ENCODE measurements at regions not wholly inside any gene's neighbourhood (a gene's known extent, or its start where the extent isn't known, plus 50 kb on each side); places are given as distances from the start of the nearest gene placed in this dataset.
"Not testable (repeated sequence)": the region's sequence is repeated elsewhere in the genome, so short reads cannot be mapped to it uniquely, and the experiment has no call there.

DNA sequence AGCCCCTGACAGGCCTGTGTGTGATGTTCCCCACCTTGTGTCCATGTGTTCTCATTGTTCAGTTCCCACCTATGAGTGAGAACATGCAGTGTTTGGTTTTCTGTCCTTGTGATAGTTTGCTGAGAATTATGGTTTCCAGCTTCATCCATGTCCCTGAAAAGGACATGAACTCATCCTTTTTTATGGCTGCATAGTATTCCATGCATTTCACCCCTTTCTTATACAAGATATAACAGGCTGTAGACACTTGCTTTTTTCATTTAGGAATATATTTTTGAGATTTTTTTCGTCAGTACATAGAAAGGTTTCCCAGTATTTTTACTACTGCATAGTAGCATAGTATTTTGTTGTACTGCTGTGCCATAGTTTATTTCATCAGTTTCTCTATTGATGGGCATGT is 301.2 kb upstream of the RGS6 start:
- not testable (repeated sequence) for TF ChIP-seq POLR2A, CTCF (IDR thresholded peaks at IDR 0.05)

Data from right lobe of liver (tissue), 4 donors.